ENCODE measurements at regions not wholly inside any gene's neighbourhood (a gene's known extent, or its start where the extent isn't known, plus 50 kb on each side); places are given as distances from the start of the nearest gene placed in this dataset.

GRCh38 chr20:57867181-57867803 is 157.5 kb upstream of the PMEPA1 start:
- TF ChIP-seq, protein P1, sequence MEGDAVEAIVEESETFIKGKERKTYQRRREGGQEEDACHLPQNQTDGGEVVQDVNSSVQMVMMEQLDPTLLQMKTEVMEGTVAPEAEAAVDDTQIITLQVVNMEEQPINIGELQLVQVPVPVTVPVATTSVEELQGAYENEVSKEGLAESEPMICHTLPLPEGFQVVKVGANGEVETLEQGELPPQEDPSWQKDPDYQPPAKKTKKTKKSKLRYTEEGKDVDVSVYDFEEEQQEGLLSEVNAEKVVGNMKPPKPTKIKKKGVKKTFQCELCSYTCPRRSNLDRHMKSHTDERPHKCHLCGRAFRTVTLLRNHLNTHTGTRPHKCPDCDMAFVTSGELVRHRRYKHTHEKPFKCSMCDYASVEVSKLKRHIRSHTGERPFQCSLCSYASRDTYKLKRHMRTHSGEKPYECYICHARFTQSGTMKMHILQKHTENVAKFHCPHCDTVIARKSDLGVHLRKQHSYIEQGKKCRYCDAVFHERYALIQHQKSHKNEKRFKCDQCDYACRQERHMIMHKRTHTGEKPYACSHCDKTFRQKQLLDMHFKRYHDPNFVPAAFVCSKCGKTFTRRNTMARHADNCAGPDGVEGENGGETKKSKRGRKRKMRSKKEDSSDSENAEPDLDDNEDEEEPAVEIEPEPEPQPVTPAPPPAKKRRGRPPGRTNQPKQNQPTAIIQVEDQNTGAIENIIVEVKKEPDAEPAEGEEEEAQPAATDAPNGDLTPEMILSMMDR (conservative IDR thresholded peaks at IDR 0.05; ENCODE audit: low read depth, low read length): no peak
- TF ChIP-seq EZH2phosphoT487 (IDR thresholded peaks at IDR 0.05; ENCODE audit: borderline replicate concordance, low read length) (no peak), EZH2 (IDR thresholded peaks at IDR 0.05; ENCODE audit: low read length, unreplicated experiment) (no peak)
